IMR-90 (cell line): ENCODE measurements at regions not wholly inside any gene's neighbourhood (a gene's known extent, or its start where the extent isn't known, plus 50 kb on each side); places are given as distances from the start of the nearest gene placed in this dataset.

Source experiments
- ATAC-seq: fragments of 200-7000 bp; cut with Tn5 transposase; 2 replicates; pipeline ENCODE4 v1.9.1; 2020; ENCODE audit warnings: low read depth, mild to moderate bottlenecking, moderate library complexity
- BruUV-seq: library from RNA; stranded (reverse); fragments of 400-500 nt; replicated peaks from 2 replicates; lab custom pipeline; 2021; lab: Mats Ljungman, UMichigan
- CTCF ChIA-PET: fragments of 300-600 bp; formaldehyde crosslinking; extraction: SDS; loops from one replicate; lab custom pipeline; 2021; ENCODE audit warnings: antibody characterized with exemption; lab: Yijun Ruan, JAX
- POLR2A ChIA-PET: fragments of 300-600 bp; sonication (Branson Sonifier 250); formaldehyde crosslinking; loops from one replicate; lab custom pipeline; 2022; ENCODE audit warnings: antibody characterized with exemption; ENCODE audit not compliant: unreplicated experiment; lab: Charles Lee
- DNase-seq: peaks from one replicate; pipeline ENCODE4 v3.0.0; 2013
- H2AFZ ChIP-seq: replicated peaks from 2 replicates; pipeline ENCODE3; 2013; ENCODE audit warnings: low read length, mild to moderate bottlenecking; ENCODE audit not compliant: poor library complexity
- H2AK5ac ChIP-seq: 2 replicates; pipeline ENCODE4 v1.6.1; 2013; ENCODE audit warnings: low read depth, low read length, inconsistent platforms
- H2AK9ac ChIP-seq: replicated peaks from 2 replicates; pipeline ENCODE3; 2013; ENCODE audit warnings: mild to moderate bottlenecking, low read depth, low read length, moderate library complexity; ENCODE audit not compliant: poor library complexity
- H2BK120ac ChIP-seq: 2 replicates; pipeline ENCODE4 v1.6.1; 2013; ENCODE audit warnings: low read depth, low read length, inconsistent platforms
- H2BK15ac ChIP-seq: 3 replicates; pipeline ENCODE4 v1.6.1; 2013; ENCODE audit warnings: low read depth, low read length, inconsistent platforms
- H2BK20ac ChIP-seq: 2 replicates; pipeline ENCODE4 v1.6.1; 2013; ENCODE audit warnings: low read depth, mild to moderate bottlenecking, inconsistent platforms, low read length, moderate library complexity
- H2BK5ac ChIP-seq: 2 replicates; pipeline ENCODE4 v1.6.1; 2013; ENCODE audit warnings: mild to moderate bottlenecking, low read depth, low read length, inconsistent platforms; ENCODE audit not compliant: poor library complexity, severe bottlenecking
- H3K14ac ChIP-seq: replicated peaks from 2 replicates; pipeline ENCODE4 v1.6.1; 2013; ENCODE audit warnings: low read depth, low read length, inconsistent platforms
- H3K18ac ChIP-seq: 2 replicates; pipeline ENCODE4 v1.6.1; 2013; ENCODE audit warnings: low read depth, low read length, control low read depth
- H3K23ac ChIP-seq: 2 replicates; pipeline ENCODE4 v1.6.1; 2013; ENCODE audit warnings: low read depth, low read length, inconsistent platforms
- H3K27ac ChIP-seq: 2 replicates; pipeline ENCODE4 v1.5.1; 2013; ENCODE audit warnings: mild to moderate bottlenecking, control low read depth, low read length; ENCODE audit not compliant: insufficient read depth
- H3K27me3 ChIP-seq: 2 replicates; pipeline ENCODE4 v1.6.1; 2013; ENCODE audit warnings: low read length; ENCODE audit not compliant: control insufficient read depth, insufficient read depth
- H3K36me3 ChIP-seq: 2 replicates; pipeline ENCODE4 v1.6.1; 2013; ENCODE audit warnings: low read length, mixed read lengths; ENCODE audit not compliant: control insufficient read depth, insufficient read depth
- H3K4ac ChIP-seq: 2 replicates; pipeline ENCODE4 v1.6.1; 2013; ENCODE audit warnings: low read depth, low read length, inconsistent platforms
- H3K4me1 ChIP-seq: 2 replicates; pipeline ENCODE4 v1.6.1; 2013; ENCODE audit warnings: low read length, mixed read lengths; ENCODE audit not compliant: control insufficient read depth, insufficient read depth
- H3K4me2 ChIP-seq: 2 replicates; pipeline ENCODE4 v1.6.1; 2013; ENCODE audit warnings: low read depth, mild to moderate bottlenecking, control low read depth, low read length, moderate library complexity
- H3K4me3 ChIP-seq: 2 replicates; pipeline ENCODE4 v1.5.1; 2013; ENCODE audit warnings: low read depth, mild to moderate bottlenecking, control low read depth, low read length, moderate library complexity; ENCODE audit not compliant: insufficient read depth
- H3K56ac ChIP-seq: 2 replicates; pipeline ENCODE4 v1.6.1; 2013; ENCODE audit warnings: low read length, inconsistent platforms; ENCODE audit not compliant: insufficient read depth; ENCODE audit errors: extremely low read depth
- H3K79me1 ChIP-seq, 2 experiments: 2 replicates each; pipeline ENCODE4 v1.6.1; 2013; ENCODE audit warnings: low read length in 2 of 2, inconsistent platforms in 1 of 2, low read depth in 1 of 2
- H3K9ac ChIP-seq: 2 replicates; pipeline ENCODE4 v1.6.1; 2013; ENCODE audit warnings: low read depth, low read length, control low read depth
- H3K9me1 ChIP-seq: 2 replicates; pipeline ENCODE4 v1.6.1; 2013; ENCODE audit warnings: low read length, inconsistent platforms; ENCODE audit not compliant: insufficient read depth
- H3K9me3 ChIP-seq: 2 replicates; pipeline ENCODE4 v1.6.1; 2013; ENCODE audit warnings: low read length; ENCODE audit not compliant: control insufficient read depth, insufficient read depth
- H4K20me1 ChIP-seq: 2 replicates; pipeline ENCODE4 v1.6.1; 2013; ENCODE audit warnings: low read length, inconsistent platforms; ENCODE audit not compliant: insufficient read depth
- H4K5ac ChIP-seq: 2 replicates; pipeline ENCODE4 v1.6.1; 2013; ENCODE audit warnings: mild to moderate bottlenecking, low read depth, low read length, control low read depth
- H4K8ac ChIP-seq, 2 experiments: 2 replicates each; pipeline ENCODE4 v1.6.1; 2013; ENCODE audit warnings: low read depth in 2 of 2, low read length in 2 of 2, control low read depth in 1 of 2, inconsistent platforms in 1 of 2
- H4K91ac ChIP-seq: 2 replicates; pipeline ENCODE4 v1.6.1; 2013; ENCODE audit warnings: low read depth, low read length, inconsistent platforms; ENCODE audit not compliant: insufficient read depth
- FOS ChIP-seq: fragments of 150-350 bp; IDR thresholded peaks from 2 replicates; pipeline ENCODE4 v1.6.1; 2016; ENCODE audit warnings: low read depth, low read length
- MAFK ChIP-seq: IDR thresholded peaks from 2 replicates; pipeline ENCODE4 v1.6.1; 2012; ENCODE audit warnings: low read depth, low read length, improper control_type of control experiment
- RFX5 ChIP-seq: IDR thresholded peaks from 2 replicates; pipeline ENCODE4 v1.8.0; 2012; ENCODE audit warnings: low read depth, mild to moderate bottlenecking, low read length, moderate library complexity
- dilution Hi-C: fragments of 300-500 bp; cut with HindIII; formaldehyde crosslinking; loops from one replicate; pipeline ENCODE4 v1.14.3; 2018; ENCODE audit warnings: low sequenced_read_pairs; ENCODE audit not compliant: unreplicated experiment
- in situ Hi-C: fragments of 300-500 bp; cut with MboI; formaldehyde crosslinking; loops from 3 replicates; pipeline ENCODE4 v1.14.3; 2019; ENCODE audit warnings: low sequenced_read_pairs, inconsistent platforms, mixed read lengths
- intact Hi-C: fragments of 100-400 bp; cut with micrococcal nuclease; formaldehyde crosslinking; loops from 2 replicates; pipeline ENCODE4 v1.10.0; 2022

DNA sequence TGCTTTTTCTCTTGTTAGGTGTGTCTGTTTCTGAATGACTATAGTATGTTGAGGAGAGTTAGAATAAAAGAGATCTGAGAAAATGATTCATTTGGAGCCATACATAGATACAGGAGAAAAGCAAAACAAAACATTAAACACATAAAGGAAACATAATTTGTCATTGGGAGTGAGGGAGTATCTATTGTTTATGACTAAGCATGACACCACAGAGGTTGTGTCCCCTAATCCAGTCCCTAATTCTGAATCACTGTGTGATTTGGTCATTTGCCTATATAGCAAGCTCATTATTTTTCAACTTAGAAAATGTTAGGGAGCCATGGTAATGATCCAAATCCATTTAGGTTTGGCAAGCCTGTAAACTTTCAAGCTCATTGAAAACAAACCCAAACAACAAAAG, 132.3 kb upstream of the BMPER start:
- Histone ChIP-seq H3K9ac (no peak overlapping the region), H3K18ac (no peak overlapping the region), H3K23ac (no peak overlapping the region), H3K27me3 (peaks cover 6% of the 10 kb centered on the region), H3K4me1 (no peaks in the 10 kb centered on the region), H3K9me3 (no peaks in the 10 kb centered on the region), H3K4me3 (no peak overlapping the region), H3K4me2 (no peak overlapping the region), H4K91ac (no peak overlapping the region), H2AFZ (no peak overlapping the region), H3K79me1 (no peaks in the 10 kb centered on the region), H4K8ac (no peak overlapping the region), H3K36me3 (no peaks in the 10 kb centered on the region), H2AK5ac (no peak overlapping the region), H3K9me1 (no peaks in the 10 kb centered on the region), H2AK9ac (no peak overlapping the region), H4K5ac (no peak overlapping the region), H4K20me1 (no peaks in the 10 kb centered on the region), H3K27ac (no peak overlapping the region), H2BK120ac (no peak overlapping the region), H3K14ac (no peak overlapping the region), H2BK15ac (no peak overlapping the region), H3K4ac (no peak overlapping the region), H2BK5ac (no peak overlapping the region), H2BK20ac (no peak overlapping the region), H3K56ac (no peak overlapping the region)
- intact Hi-C loops: no loop called here
- no TSS peak for BruUV-seq
- dilution Hi-C loops: no loop called here
- CTCF ChIA-PET: no interaction called here
- in situ Hi-C loops: no loop called here
- DNase-seq: peak; percentile 68
- POLR2A ChIA-PET: no interaction called here
- ATAC-seq: peak; percentile 37
- TF ChIP-seq FOS: no peak
- TF ChIP-seq RFX5: no peak
- no peak for TF ChIP-seq MAFK
